ENCODE measurements at regions not wholly inside any gene's neighbourhood (a gene's known extent, or its start where the extent isn't known, plus 50 kb on each side); places are given as distances from the start of the nearest gene placed in this dataset.
"Not testable (repeated sequence)": the region's sequence is repeated elsewhere in the genome, so short reads cannot be mapped to it uniquely, and the experiment has no call there.

DNA sequence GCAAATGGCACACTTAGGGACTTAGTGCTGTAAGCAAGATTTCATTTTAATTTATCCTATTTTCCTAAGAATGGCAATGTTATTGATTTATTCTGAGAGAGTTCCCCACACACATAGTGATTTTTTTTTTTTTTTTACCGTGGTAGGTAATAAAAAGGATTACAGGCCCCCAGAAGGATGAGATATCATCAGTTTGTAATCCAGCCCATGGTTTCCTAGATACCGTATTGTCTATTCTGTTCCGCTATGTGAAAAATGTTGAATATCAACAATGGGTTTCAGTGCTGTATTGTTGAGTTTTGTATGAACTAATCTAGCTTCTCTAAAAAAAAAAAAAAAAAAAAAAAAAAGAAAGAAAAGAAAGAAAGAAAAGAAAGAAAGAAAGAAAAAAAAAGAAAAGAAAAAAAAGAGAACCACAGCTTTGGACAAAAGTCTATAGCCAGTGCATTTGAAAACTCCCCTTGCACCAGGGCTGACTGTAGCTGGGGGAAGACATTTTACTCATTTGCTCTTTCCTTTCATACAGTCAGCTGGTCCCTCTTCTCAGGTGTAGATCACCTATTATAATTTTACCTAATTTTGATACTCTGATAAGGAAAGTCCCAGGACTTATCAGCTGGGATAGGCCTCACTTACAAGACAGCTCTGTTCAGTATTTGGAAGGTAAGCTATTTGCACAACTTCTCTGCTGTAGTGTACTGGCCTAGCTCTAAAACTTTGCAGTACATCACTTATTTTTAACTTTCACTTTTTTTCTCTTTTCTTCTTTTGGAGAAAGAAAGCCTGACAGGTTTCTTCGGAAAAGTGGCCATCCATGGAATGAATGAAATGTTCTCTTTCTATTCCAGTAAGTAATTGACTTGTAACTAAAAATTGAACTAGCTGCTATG is 101.4 kb upstream of the SOX2 start:
- in situ Hi-C loops (cut with MboI; ENCODE audit: low pct_unique_long_range_greater_than_20kb, low sequenced_read_pairs) = no loop called here
- DNase-seq = no peak

DNA sequence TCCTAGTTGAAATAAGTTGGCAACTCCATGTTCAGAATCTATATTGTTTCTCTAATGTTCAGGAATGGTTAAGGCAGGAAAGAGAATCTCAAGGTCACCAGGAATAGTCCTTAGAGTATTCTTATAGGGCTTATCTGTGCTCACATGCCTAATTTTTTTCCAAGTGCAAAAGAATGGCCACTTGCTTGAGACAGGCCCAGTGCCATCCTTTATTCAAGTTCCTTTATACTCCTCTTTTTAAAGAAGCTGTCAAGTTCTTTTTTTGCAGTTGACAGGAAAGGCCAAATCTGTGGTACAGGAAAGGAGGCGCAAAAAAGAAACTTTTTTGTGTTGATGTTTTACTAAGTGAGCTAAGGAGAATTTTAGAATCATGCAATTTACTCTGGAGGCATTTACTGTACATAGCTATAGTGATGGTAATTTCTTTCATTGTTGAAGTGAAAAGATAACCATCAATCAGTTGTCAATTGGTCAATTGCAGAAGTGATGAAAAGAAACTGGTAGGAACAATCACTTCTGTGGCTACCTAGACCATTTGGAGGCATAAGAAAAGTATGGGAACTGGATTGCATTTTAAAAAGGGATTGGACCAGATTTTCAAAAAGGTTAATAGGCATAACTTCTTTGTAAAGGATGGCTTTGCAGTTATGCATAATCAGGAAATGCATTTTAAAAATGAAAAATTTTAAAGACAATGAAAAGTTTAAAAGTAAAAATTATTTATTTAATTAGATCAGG is 102.5 kb upstream of the SOX2 start:
- in situ Hi-C loops (cut with MboI; ENCODE audit: low pct_unique_long_range_greater_than_20kb, low sequenced_read_pairs) = no loop called here
- no peak for DNase-seq

- no peak for DNase-seq
- in situ Hi-C loops (cut with MboI; ENCODE audit: low pct_unique_long_range_greater_than_20kb, low sequenced_read_pairs) = no loop called here
Measured at GRCh38 chr3:181604267-181604666, 107.5 kb upstream of the SOX2 start.

GRCh38 chr3:181596126-181596525 is 115.6 kb upstream of the SOX2 start:
- in situ Hi-C loops (cut with MboI; ENCODE audit: low pct_unique_long_range_greater_than_20kb, low sequenced_read_pairs) = no loop called here
- no peak for DNase-seq

GRCh38 chr3:181590939-181591338 is 120.8 kb upstream of the SOX2 start:
- in situ Hi-C loops (cut with MboI; ENCODE audit: low pct_unique_long_range_greater_than_20kb, low sequenced_read_pairs); DNase-seq: not testable (repeated sequence)

GRCh38 chr3:181582619-181583018 is 129.1 kb upstream of the SOX2 start:
- no peak for DNase-seq
- in situ Hi-C loops (cut with MboI; ENCODE audit: low pct_unique_long_range_greater_than_20kb, low sequenced_read_pairs) = no loop called here

- in situ Hi-C loops (cut with MboI; ENCODE audit: low pct_unique_long_range_greater_than_20kb, low sequenced_read_pairs) = no loop called here
Measured at GRCh38 chr3:181581656-181582055, 130.1 kb upstream of the SOX2 start.

GRCh38 chr3:181578743-181579142 is 133.0 kb upstream of the SOX2 start:
- in situ Hi-C loops (cut with MboI; ENCODE audit: low pct_unique_long_range_greater_than_20kb, low sequenced_read_pairs) = no loop called here
- no peak for DNase-seq

More at GRCh38 chr3:181581656-181582055, 130.1 kb upstream of the SOX2 start:
- no peak for DNase-seq

GRCh38 chr3:181572432-181572831 is 139.3 kb upstream of the SOX2 start:
- in situ Hi-C loops (cut with MboI; ENCODE audit: low pct_unique_long_range_greater_than_20kb, low sequenced_read_pairs) = no loop called here
- DNase-seq = no peak

DNA sequence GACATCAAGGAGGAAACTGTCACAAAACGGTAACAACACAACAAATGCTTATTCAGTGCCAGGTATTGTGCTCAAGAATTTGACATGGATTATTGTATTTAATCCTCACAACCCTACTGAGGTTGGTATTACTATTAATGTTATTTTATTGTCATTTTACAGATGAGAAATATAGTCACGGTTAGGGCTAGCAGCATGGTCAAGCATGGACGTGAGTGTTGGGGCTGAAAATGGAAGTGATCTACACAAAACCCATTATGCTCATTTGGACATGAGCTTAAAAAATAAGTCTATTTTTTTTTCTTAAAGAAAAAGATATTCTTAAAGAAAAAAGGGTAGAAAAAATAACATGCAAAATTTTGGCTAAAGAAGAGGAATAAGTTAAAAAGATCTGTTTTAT is 141.3 kb upstream of the SOX2 start:
- DNase-seq = no peak
- in situ Hi-C loops (cut with MboI; ENCODE audit: low pct_unique_long_range_greater_than_20kb, low sequenced_read_pairs) = no loop called here

GRCh38 chr3:181569356-181569940 is 142.3 kb upstream of the SOX2 start:
- no peak for DNase-seq
- in situ Hi-C loops (cut with MboI; ENCODE audit: low pct_unique_long_range_greater_than_20kb, low sequenced_read_pairs) = no loop called here

DNA sequence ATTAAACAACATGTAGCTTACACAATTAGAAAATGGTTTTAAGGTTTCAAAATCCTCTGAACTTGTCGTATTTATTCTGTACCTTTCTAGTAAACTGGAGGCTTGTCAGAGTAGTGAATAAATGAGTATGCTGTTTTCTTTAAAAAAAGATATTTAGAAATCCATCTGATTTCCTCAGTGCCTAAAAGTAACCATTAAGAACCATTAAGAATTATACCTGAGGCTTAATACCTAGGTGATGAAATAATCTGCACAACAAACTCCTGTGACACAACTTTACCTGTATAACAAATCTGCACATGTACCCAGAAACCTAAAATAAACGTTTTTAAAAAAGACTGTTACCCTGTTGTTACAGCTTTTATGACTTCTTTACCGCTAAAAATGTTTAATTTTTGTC is 143.0 kb upstream of the SOX2 start:
- DNase-seq = no peak
- in situ Hi-C loops (cut with MboI; ENCODE audit: low pct_unique_long_range_greater_than_20kb, low sequenced_read_pairs) = no loop called here

- no peak for DNase-seq
- in situ Hi-C loops (cut with MboI; ENCODE audit: low pct_unique_long_range_greater_than_20kb, low sequenced_read_pairs) = no loop called here
Measured at GRCh38 chr3:181568248-181568647, 143.5 kb upstream of the SOX2 start.

DNA sequence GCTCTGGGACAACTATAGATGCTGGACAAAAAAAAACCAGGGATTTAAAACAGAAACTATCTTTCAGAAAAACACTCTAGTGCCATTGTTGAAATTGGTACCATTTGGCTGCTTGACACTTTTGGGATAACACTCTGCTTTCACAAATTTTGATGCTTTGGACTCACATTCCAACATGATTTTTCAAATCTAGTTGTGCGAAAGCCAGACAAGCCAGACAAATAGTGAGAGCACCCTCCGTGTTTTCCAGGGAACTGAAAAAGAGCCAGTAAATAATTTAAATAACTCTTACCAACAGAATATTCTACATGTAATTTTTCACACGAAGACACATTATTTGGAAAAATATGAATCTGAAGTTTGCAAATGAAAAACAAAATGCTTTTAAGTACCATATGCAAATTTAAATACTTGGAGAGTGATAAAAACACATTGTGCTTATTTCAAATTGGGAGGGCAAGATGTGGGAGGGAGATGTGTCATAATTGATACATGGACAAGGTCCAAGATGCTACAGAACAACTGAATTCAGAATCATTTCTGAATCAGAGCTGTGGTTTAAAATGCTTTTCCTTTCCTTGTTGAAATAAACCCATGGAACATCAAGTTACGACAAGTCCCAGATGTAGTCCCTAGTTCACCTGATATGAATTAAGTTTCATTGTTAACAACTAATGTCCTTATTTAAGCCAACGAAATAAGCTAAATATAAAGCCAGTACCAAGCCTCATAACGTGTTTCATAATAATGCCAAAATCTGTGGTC is 144.2 kb upstream of the SOX2 start:
- no peak for DNase-seq
- in situ Hi-C loops (cut with MboI; ENCODE audit: low pct_unique_long_range_greater_than_20kb, low sequenced_read_pairs) = no loop called here

DNA sequence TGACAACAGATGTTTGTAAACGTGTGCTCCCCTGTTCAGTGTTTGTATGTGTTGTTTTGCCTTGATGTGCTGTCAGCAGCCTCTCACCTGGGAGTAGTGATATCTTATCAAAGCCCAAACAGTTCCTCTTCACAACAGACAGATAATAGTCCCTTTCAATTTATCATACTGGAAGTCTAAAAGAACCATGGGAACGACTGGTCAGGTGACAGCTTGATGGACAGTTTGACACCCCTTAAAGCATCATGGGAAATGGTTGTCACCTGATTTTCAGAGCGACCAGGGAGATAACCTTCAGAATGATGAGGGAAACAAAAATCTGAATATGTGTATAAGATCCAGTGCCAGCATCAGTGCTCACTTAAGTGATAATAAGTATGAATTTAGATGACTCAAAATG is 146.3 kb upstream of the SOX2 start:
- in situ Hi-C loops (cut with MboI; ENCODE audit: low pct_unique_long_range_greater_than_20kb, low sequenced_read_pairs) = no loop called here
- DNase-seq = no peak

- DNase-seq = no peak
- in situ Hi-C loops (cut with MboI; ENCODE audit: low pct_unique_long_range_greater_than_20kb, low sequenced_read_pairs) = no loop called here
Measured at GRCh38 chr3:181564222-181564621, 147.5 kb upstream of the SOX2 start.

DNA sequence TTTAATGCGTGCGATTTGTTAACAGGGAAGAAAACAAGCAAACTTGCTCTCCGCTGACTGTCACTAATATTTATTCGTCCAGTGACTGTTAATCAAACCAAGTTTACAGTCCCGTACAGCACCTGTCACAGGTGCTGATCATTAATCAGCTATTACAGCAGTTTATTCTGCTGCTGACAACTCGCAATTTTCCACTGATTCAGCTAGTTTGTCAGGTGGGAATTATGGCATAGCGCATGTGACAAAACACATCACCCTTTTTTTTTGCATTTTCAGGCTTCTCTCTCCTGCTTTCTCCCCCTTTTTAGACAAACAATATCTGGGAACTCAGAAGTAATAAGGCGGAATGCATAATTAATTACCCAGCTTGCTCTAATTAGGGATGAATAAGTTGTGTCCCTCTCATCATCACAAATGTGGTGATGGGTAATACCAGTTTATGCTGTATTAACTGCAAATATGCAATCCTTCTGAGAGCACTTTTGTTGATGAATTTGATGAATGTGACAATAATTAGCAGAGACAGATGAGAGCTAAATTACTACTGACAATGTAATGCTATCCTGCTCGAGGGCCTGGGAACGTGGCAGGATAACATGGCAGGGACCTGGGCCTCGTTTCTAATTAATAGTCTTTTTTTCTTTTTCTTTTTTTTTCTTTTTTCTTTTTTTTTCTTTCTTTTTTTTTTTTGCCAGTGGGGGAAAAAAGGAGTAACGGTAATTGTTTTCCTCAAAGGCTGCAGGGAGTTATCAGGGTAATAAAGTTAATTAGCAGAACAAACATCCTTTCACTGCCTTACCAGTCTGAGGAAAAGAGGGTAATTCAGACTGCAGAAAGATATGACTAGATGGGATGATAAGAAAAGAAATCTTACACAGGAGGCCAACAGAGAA is 150.3 kb upstream of the SOX2 start:
- in situ Hi-C loops (cut with MboI; ENCODE audit: low pct_unique_long_range_greater_than_20kb, low sequenced_read_pairs) = no loop called here
- DNase-seq = no peak

GRCh38 chr3:181558870-181559269 is 152.9 kb upstream of the SOX2 start:
- no peak for DNase-seq
- in situ Hi-C loops (cut with MboI; ENCODE audit: low pct_unique_long_range_greater_than_20kb, low sequenced_read_pairs) = no loop called here

DNA sequence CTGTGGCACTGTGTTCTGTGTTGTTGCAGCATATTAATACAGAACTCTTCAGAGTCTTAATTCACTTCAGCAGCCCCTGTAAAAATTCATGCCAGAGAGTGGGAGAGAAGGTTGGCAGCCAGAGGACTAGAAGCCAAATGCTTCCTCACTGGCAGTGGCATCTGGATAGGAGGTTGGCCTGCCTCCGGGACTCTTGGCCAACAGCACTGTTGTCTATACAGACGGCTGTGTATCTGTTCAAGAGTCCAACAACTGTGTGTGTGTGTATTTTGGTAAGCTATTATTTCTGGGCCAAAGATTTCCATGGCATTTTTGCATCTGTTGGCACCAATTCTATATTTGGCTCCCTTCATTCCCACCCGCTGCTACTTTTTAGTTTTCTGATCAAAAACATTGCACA is 156.0 kb upstream of the SOX2 start:
- DNase-seq = no peak
- in situ Hi-C loops (cut with MboI; ENCODE audit: low pct_unique_long_range_greater_than_20kb, low sequenced_read_pairs) = no loop called here

All from KBM-7 (cell line).